ENCODE measurements at regions not wholly inside any gene's neighbourhood (a gene's known extent, or its start where the extent isn't known, plus 50 kb on each side); places are given as distances from the start of the nearest gene placed in this dataset.

- DNase-seq (ENCODE audit: low spot score) = no peak
- Mint-ChIP-seq H3K27me3 (ENCODE audit: insufficient read depth, low read depth, poor library complexity) (no peaks in the 10 kb centered on the region), H3K27ac (no peak overlapping the region), H3K9me3 (no peaks in the 10 kb centered on the region), H3K4me3 (no peak overlapping the region), H3K4me1 (peaks cover 9% of the 10 kb centered on the region), H3K36me3 (ENCODE audit: low read depth) (no peaks in the 10 kb centered on the region)
- no peaks in the 10 kb centered on the region for H4K20me1 ChIP-seq (replicated peaks; ENCODE audit: insufficient read depth)
- H3K4me1 ChIP-seq (ENCODE audit: insufficient read depth) = no peaks in the 10 kb centered on the region
- H3K36me3 ChIP-seq (ENCODE audit: insufficient read depth) = no peaks in the 10 kb centered on the region
- H3K27me3 ChIP-seq (ENCODE audit: insufficient read depth) = no peaks in the 10 kb centered on the region
- ATAC-seq = no peak
- no peak overlapping the region for H3K27ac ChIP-seq (ENCODE audit: low read depth)
- H3K9me2 ChIP-seq (ENCODE audit: insufficient read depth) = peaks cover 7% of the 10 kb centered on the region; the same call in 1 of the 2 replicates
- H3K4me2 ChIP-seq = no peak overlapping the region
- no peaks in the 10 kb centered on the region for H3F3A ChIP-seq (replicated peaks; ENCODE audit: low read depth)
- no peak for TF ChIP-seq EZH2phosphoT487 (IDR thresholded peaks at IDR 0.05; ENCODE audit: unreplicated experiment)
- no peak for TF ChIP-seq ZNF462 (CRISPR knock-in tag; IDR thresholded peaks at IDR 0.05)
- no peak for TF ChIP-seq ZNF331 (CRISPR knock-in tag; IDR thresholded peaks at IDR 0.05; ENCODE audit: low read depth)
- TF ChIP-seq, protein P1, sequence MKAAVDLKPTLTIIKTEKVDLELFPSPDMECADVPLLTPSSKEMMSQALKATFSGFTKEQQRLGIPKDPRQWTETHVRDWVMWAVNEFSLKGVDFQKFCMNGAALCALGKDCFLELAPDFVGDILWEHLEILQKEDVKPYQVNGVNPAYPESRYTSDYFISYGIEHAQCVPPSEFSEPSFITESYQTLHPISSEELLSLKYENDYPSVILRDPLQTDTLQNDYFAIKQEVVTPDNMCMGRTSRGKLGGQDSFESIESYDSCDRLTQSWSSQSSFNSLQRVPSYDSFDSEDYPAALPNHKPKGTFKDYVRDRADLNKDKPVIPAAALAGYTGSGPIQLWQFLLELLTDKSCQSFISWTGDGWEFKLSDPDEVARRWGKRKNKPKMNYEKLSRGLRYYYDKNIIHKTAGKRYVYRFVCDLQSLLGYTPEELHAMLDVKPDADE (IDR thresholded peaks at IDR 0.05) = no peak
- TF ChIP-seq, protein P2, sequence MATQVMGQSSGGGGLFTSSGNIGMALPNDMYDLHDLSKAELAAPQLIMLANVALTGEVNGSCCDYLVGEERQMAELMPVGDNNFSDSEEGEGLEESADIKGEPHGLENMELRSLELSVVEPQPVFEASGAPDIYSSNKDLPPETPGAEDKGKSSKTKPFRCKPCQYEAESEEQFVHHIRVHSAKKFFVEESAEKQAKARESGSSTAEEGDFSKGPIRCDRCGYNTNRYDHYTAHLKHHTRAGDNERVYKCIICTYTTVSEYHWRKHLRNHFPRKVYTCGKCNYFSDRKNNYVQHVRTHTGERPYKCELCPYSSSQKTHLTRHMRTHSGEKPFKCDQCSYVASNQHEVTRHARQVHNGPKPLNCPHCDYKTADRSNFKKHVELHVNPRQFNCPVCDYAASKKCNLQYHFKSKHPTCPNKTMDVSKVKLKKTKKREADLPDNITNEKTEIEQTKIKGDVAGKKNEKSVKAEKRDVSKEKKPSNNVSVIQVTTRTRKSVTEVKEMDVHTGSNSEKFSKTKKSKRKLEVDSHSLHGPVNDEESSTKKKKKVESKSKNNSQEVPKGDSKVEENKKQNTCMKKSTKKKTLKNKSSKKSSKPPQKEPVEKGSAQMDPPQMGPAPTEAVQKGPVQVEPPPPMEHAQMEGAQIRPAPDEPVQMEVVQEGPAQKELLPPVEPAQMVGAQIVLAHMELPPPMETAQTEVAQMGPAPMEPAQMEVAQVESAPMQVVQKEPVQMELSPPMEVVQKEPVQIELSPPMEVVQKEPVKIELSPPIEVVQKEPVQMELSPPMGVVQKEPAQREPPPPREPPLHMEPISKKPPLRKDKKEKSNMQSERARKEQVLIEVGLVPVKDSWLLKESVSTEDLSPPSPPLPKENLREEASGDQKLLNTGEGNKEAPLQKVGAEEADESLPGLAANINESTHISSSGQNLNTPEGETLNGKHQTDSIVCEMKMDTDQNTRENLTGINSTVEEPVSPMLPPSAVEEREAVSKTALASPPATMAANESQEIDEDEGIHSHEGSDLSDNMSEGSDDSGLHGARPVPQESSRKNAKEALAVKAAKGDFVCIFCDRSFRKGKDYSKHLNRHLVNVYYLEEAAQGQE (IDR thresholded peaks at IDR 0.05; ENCODE audit: unreplicated experiment) = no peak
- no peak for TF ChIP-seq STAT1 (IDR thresholded peaks at IDR 0.05; ENCODE audit: unreplicated experiment)
- TF ChIP-seq NANOG (IDR thresholded peaks at IDR 0.05; ENCODE audit: borderline replicate concordance) = no peak
- no peak for TF ChIP-seq ZNF114 (CRISPR knock-in tag; IDR thresholded peaks at IDR 0.05)
- TF ChIP-seq POLR2AphosphoS5 (IDR thresholded peaks at IDR 0.05; ENCODE audit: low read depth) = no peak
- no peak for TF ChIP-seq CTCF (conservative IDR thresholded peaks at IDR 0.05; ENCODE audit: low read depth in 2 of 2)
- TF ChIP-seq EZH2 (IDR thresholded peaks at IDR 0.05; ENCODE audit: low read depth, unreplicated experiment) = no peak
- no peak for TF ChIP-seq JUNB (IDR thresholded peaks at IDR 0.05; ENCODE audit: unreplicated experiment)
- H3K4me3 ChIP-seq = no peak overlapping the region
- no peak overlapping the region for H2AFZ ChIP-seq
- no peaks in the 10 kb centered on the region for H3K79me2 ChIP-seq (replicated peaks; ENCODE audit: insufficient read depth)
Observed at GRCh38 chr1:34331020-34331926, 154.6 kb downstream of the C1orf94 start.

Data from GM23338 (cell line).